ENCODE measurements at regions not wholly inside any gene's neighbourhood (a gene's known extent, or its start where the extent isn't known, plus 50 kb on each side); places are given as distances from the start of the nearest gene placed in this dataset.

- TF ChIP-seq CTCF (IDR thresholded peaks at IDR 0.05 in 4 of 5, conservative IDR thresholded peaks at IDR 0.05 in 1 of 5): no peak
- no peak for TF ChIP-seq POLR2A (IDR thresholded peaks at IDR 0.05)
Measured at GRCh38 chr11:45451766-45452440, 165.8 kb upstream of the SYT13 start.
